ENCODE measurements at regions not wholly inside any gene's neighbourhood (a gene's known extent, or its start where the extent isn't known, plus 50 kb on each side); places are given as distances from the start of the nearest gene placed in this dataset.

- DNase-seq = no peak
- Histone ChIP-seq H3K27me3 (no peaks in the 10 kb centered on the region), H3K27ac (no peak overlapping the region), H3K4me1 (no peaks in the 10 kb centered on the region), H3K9me3 (no peaks in the 10 kb centered on the region), H3K36me3 (no peaks in the 10 kb centered on the region), H3K4me3 (replicated peaks in 1 of 3) (no peak overlapping the region)
- WGBS, 2 donors = 64 to 68% methylated on average over 1 of the region's 1 CpG
- intact Hi-C loops (cut with DNase I) = no loop called here
- TF ChIP-seq POLR2A (IDR thresholded peaks at IDR 0.05) (no peak), CTCF (IDR thresholded peaks at IDR 0.05) (no peak)
These were observed 127.0 kb upstream of the GDNF start for GRCh38 chr5:37966871-37967270.

GRCh38 chr5:37966291-37966690 lies 126.5 kb upstream of the GDNF start:
- TF ChIP-seq POLR2A (IDR thresholded peaks at IDR 0.05) = no peak
- TF ChIP-seq CTCF (IDR thresholded peaks at IDR 0.05) = no peak
- Histone ChIP-seq H3K9me3 (no peaks in the 10 kb centered on the region), H3K36me3 (no peaks in the 10 kb centered on the region), H3K27ac (no peak overlapping the region), H3K27me3 (no peaks in the 10 kb centered on the region), H3K4me1 (no peaks in the 10 kb centered on the region), H3K4me3 (replicated peaks in 1 of 3) (no peak overlapping the region)
- intact Hi-C loops (cut with DNase I) = no loop called here
- 74 to 78% methylated on average over 2 of the region's 2 CpGs for WGBS, 2 donors
- no peak for DNase-seq

GRCh38 chr5:37962389-37962788 lies 122.5 kb upstream of the GDNF start:
- 74 to 88% methylated on average over 1 of the region's 1 CpG for WGBS, 2 donors
- no peaks in the 10 kb centered on the region for H3K36me3 ChIP-seq
- H3K9me3 ChIP-seq = no peaks in the 10 kb centered on the region
- no peak overlapping the region for H3K4me3 ChIP-seq (replicated peaks in 1 of 3)
- H3K4me1 ChIP-seq = no peaks in the 10 kb centered on the region
- intact Hi-C loops (cut with DNase I) = no loop called here
- H3K27me3 ChIP-seq = no peaks in the 10 kb centered on the region
- DNase-seq = no peak
- H3K27ac ChIP-seq = no peak overlapping the region
- TF ChIP-seq CTCF (IDR thresholded peaks at IDR 0.05) (no peak), POLR2A (IDR thresholded peaks at IDR 0.05) (no peak)

- Histone ChIP-seq H3K36me3 (no peaks in the 10 kb centered on the region), H3K27me3 (no peaks in the 10 kb centered on the region), H3K9me3 (no peaks in the 10 kb centered on the region), H3K27ac (no peak overlapping the region), H3K4me1 (no peaks in the 10 kb centered on the region), H3K4me3 (replicated peaks in 1 of 3) (no peak overlapping the region)
- TF ChIP-seq POLR2A (IDR thresholded peaks at IDR 0.05) (no peak), CTCF (IDR thresholded peaks at IDR 0.05) (no peak)
- 70 to 74% methylated on average over 1 of the region's 1 CpG for WGBS, 2 donors
- intact Hi-C loops (cut with DNase I) = no loop called here
- DNase-seq = no peak
These were observed 117.4 kb upstream of the GDNF start for GRCh38 chr5:37957218-37957617.

- no peaks in the 10 kb centered on the region for H3K4me1 ChIP-seq
- no peak overlapping the region for H3K27ac ChIP-seq
- H3K36me3 ChIP-seq = no peaks in the 10 kb centered on the region
- 89 to 90% methylated on average over 4 of the region's 4 CpGs for WGBS, 2 donors
- H3K9me3 ChIP-seq = no peaks in the 10 kb centered on the region
- H3K4me3 ChIP-seq (replicated peaks in 1 of 3) = no peak overlapping the region
- intact Hi-C loops (cut with DNase I) = no loop called here
- TF ChIP-seq POLR2A (IDR thresholded peaks at IDR 0.05) (no peak), CTCF (IDR thresholded peaks at IDR 0.05) (no peak)
- DNase-seq = no peak
- no peaks in the 10 kb centered on the region for H3K27me3 ChIP-seq
These were observed 115.9 kb upstream of the GDNF start for GRCh38 chr5:37955748-37956147.

Data from thyroid gland (tissue), 4 donors.